ENCODE measurements at regions not wholly inside any gene's neighbourhood (a gene's known extent, or its start where the extent isn't known, plus 50 kb on each side); places are given as distances from the start of the nearest gene placed in this dataset.

DNA sequence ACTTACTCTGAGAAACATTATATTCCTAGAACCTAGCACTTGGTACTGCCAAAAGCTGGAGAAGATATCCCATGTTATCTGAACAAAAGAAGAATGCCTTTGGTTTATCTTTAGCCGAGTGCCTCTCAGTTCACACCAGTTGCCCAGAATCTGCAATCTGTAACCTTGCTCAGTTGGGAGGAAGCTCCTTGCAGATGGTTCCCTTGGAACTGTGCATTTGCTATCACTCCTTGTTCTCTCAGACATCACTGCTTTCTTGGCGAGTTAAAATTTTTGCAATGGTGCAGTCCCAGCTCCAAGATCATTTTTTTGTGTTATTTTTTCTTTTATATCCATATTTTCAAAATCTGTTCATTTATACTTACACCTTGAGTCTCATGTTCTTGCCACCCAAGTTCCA lies 446.5 kb downstream of the KCNJ2 start:
- TF ChIP-seq PAX5 (IDR thresholded peaks at IDR 0.05; ENCODE audit: insufficient read depth, low read length, severe bottlenecking) = no peak
- TF ChIP-seq POU2F2 (IDR thresholded peaks at IDR 0.05; ENCODE audit: low read depth, low read length) = no peak
- FAIRE-seq (no peak), DNase-seq (ENCODE audit: insufficient read length, low spot score) (no peak)

DNA sequence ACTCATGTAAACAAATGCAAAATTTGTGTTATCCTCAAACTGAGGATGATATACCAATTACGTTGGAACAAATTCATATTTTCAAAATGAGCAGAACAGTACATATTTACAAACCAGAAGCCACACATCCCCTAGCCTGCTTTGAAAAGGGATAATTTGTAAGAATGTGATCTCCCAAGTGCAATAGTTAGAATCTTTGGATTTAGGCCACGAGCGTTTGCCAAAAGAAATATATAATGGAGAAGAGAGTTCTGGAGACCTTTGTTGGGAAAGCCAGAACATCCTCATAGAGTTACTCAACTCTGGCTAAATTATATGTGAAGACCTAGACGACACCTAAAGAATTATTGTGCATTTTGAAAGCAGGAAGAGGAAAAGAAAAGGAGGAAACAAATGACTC lies 449.3 kb downstream of the KCNJ2 start:
- no peak for DNase-seq (ENCODE audit: insufficient read length, low spot score)
- no peak for TF ChIP-seq POLR2AphosphoS5 (IDR thresholded peaks at IDR 0.05; ENCODE audit: low read depth, low read length)
- TF ChIP-seq POLR2A (IDR thresholded peaks at IDR 0.05; ENCODE audit: low read depth, low read length) = no peak
- no peak for TF ChIP-seq PAX5 (IDR thresholded peaks at IDR 0.05; ENCODE audit: insufficient read depth, low read length, severe bottlenecking)
- TF ChIP-seq TAF1 (IDR thresholded peaks at IDR 0.05; ENCODE audit: low read depth, low read length) = no peak
- no peak for TF ChIP-seq POU2F2 (IDR thresholded peaks at IDR 0.05; ENCODE audit: low read depth, low read length)
- TF ChIP-seq SPI1 (IDR thresholded peaks at IDR 0.05; ENCODE audit: low read depth, low read length) = no peak
- FAIRE-seq = no peak

- TF ChIP-seq TAF1 (IDR thresholded peaks at IDR 0.05; ENCODE audit: low read depth, low read length) (no peak), PAX5 (IDR thresholded peaks at IDR 0.05; ENCODE audit: insufficient read depth, low read length, severe bottlenecking) (no peak), POU2F2 (IDR thresholded peaks at IDR 0.05; ENCODE audit: low read depth, low read length) (no peak), POLR2AphosphoS5 (IDR thresholded peaks at IDR 0.05; ENCODE audit: low read depth, low read length) (no peak), SPI1 (IDR thresholded peaks at IDR 0.05; ENCODE audit: low read depth, low read length) (no peak), POLR2A (IDR thresholded peaks at IDR 0.05; ENCODE audit: low read depth, low read length) (no peak)
- DNase-seq (ENCODE audit: insufficient read length, low spot score) (no peak), FAIRE-seq (no peak)
These were observed 452.2 kb downstream of the KCNJ2 start for GRCh38 chr17:70621566-70621965.

- no peak for FAIRE-seq
- TF ChIP-seq POLR2A (IDR thresholded peaks at IDR 0.05; ENCODE audit: low read depth, low read length) (no peak), SPI1 (IDR thresholded peaks at IDR 0.05; ENCODE audit: low read depth, low read length) (peak; percentile 39; the same call in 1 of the 2 replicates), PAX5 (IDR thresholded peaks at IDR 0.05; ENCODE audit: insufficient read depth, low read length, severe bottlenecking) (no peak)
These were observed 453.3 kb downstream of the KCNJ2 start for GRCh38 chr17:70622368-70623260.

GRCh38 chr17:70624211-70624610 lies 454.9 kb downstream of the KCNJ2 start:
- FAIRE-seq = no peak
- TF ChIP-seq POLR2AphosphoS5 (IDR thresholded peaks at IDR 0.05; ENCODE audit: low read depth, low read length) (no peak), SPI1 (IDR thresholded peaks at IDR 0.05; ENCODE audit: low read depth, low read length) (peak; percentile 71), PAX5 (IDR thresholded peaks at IDR 0.05; ENCODE audit: insufficient read depth, low read length, severe bottlenecking) (no peak)

More at GRCh38 chr17:70622368-70623260, 453.3 kb downstream of the KCNJ2 start:
- DNase-seq (ENCODE audit: insufficient read length, low spot score) = no peak

DNA sequence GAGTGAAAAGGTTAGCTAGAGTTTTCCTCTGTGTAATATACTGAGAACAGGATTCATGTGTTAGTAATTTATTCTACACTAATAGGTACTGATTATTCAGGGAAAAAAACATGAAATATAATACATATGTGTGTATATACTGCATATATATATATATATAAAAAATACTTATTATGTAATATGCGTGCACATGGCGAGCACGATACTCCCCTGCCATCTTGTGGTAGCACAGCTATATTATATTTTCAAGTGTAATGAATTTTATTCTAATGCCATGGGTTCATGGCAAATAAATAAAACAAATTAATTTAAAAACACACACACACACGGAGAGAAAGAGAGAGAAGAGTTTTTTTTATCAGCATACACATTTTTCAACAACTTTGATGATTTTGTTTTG lies 460.6 kb downstream of the KCNJ2 start:
- no peak for TF ChIP-seq POU2F2 (IDR thresholded peaks at IDR 0.05; ENCODE audit: low read depth, low read length)
- TF ChIP-seq POLR2AphosphoS5 (IDR thresholded peaks at IDR 0.05; ENCODE audit: low read depth, low read length) = no peak
- no peak for TF ChIP-seq POLR2A (IDR thresholded peaks at IDR 0.05; ENCODE audit: low read depth, low read length)
- TF ChIP-seq PAX5 (IDR thresholded peaks at IDR 0.05; ENCODE audit: insufficient read depth, low read length, severe bottlenecking) = no peak
- DNase-seq (ENCODE audit: insufficient read length, low spot score) (no peak), FAIRE-seq (no peak)

More at GRCh38 chr17:70624211-70624610, 454.9 kb downstream of the KCNJ2 start:
- DNase-seq (ENCODE audit: insufficient read length, low spot score) = no peak

GRCh38 chr17:70636517-70637133 lies 467.3 kb downstream of the KCNJ2 start:
- DNase-seq (ENCODE audit: insufficient read length, low spot score) = no peak
- TF ChIP-seq POLR2AphosphoS5 (IDR thresholded peaks at IDR 0.05; ENCODE audit: low read depth, low read length) = no peak
- TF ChIP-seq SPI1 (IDR thresholded peaks at IDR 0.05; ENCODE audit: low read depth, low read length) = no peak
- TF ChIP-seq PAX5 (IDR thresholded peaks at IDR 0.05; ENCODE audit: insufficient read depth, low read length, severe bottlenecking) = no peak
- no peak for TF ChIP-seq TAF1 (IDR thresholded peaks at IDR 0.05; ENCODE audit: low read depth, low read length)
- no peak for TF ChIP-seq POLR2A (IDR thresholded peaks at IDR 0.05; ENCODE audit: low read depth, low read length)
- no peak for TF ChIP-seq POU2F2 (IDR thresholded peaks at IDR 0.05; ENCODE audit: low read depth, low read length)
- no peak for FAIRE-seq

DNA sequence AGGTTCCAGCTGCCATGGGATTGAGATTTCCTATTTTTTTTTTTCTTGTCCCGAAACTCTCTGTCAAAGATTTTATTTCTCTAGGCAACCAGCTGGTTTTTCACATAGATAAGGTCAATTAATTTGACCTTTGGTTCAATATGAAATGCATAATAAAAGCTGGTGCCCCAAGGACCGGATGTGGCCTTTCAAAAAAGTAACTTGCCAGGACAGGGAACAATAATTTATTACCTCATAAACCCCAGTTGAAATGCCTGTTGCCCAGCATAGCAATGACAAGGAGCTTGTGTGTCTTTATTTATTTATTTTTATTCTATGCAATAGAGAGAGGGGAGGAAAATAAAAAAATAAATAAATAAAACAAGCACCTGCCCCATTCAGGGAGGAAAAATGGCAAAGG lies 472.7 kb downstream of the KCNJ2 start:
- no peak for FAIRE-seq
- DNase-seq (ENCODE audit: insufficient read length, low spot score) = no peak
- TF ChIP-seq POLR2A (IDR thresholded peaks at IDR 0.05; ENCODE audit: low read depth, low read length) (no peak), TAF1 (IDR thresholded peaks at IDR 0.05; ENCODE audit: low read depth, low read length) (no peak), POU2F2 (IDR thresholded peaks at IDR 0.05; ENCODE audit: low read depth, low read length) (no peak), PAX5 (IDR thresholded peaks at IDR 0.05; ENCODE audit: insufficient read depth, low read length, severe bottlenecking) (no peak), POLR2AphosphoS5 (IDR thresholded peaks at IDR 0.05; ENCODE audit: low read depth, low read length) (no peak), SPI1 (IDR thresholded peaks at IDR 0.05; ENCODE audit: low read depth, low read length) (no peak)

DNA sequence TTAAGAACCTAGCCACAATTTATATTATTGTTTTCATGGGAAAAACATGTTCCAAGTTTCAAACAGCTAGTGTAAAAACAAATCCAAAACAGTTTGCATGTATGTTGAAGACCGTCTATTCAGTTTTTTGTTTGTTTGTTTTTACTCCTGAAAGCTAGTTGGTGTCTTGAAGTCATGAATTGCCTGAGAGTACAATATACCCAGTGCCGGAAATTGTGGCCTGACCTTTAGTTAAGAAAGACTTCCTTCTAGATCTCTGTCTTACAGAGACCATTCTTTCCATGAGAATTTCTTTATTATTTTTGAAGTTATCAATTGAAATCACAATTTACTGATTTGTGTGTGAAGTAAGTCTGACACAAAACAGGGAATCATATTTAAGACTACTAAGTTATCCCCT lies 474.8 kb downstream of the KCNJ2 start:
- DNase-seq (ENCODE audit: insufficient read length, low spot score) (no peak), FAIRE-seq (no peak)
- TF ChIP-seq POLR2A (IDR thresholded peaks at IDR 0.05; ENCODE audit: low read depth, low read length) (no peak), POLR2AphosphoS5 (IDR thresholded peaks at IDR 0.05; ENCODE audit: low read depth, low read length) (no peak), PAX5 (IDR thresholded peaks at IDR 0.05; ENCODE audit: insufficient read depth, low read length, severe bottlenecking) (no peak)

- no peak for TF ChIP-seq POU2F2 (IDR thresholded peaks at IDR 0.05; ENCODE audit: low read depth, low read length)
- no peak for TF ChIP-seq POLR2A (IDR thresholded peaks at IDR 0.05; ENCODE audit: low read depth, low read length)
- no peak for TF ChIP-seq PAX5 (IDR thresholded peaks at IDR 0.05; ENCODE audit: insufficient read depth, low read length, severe bottlenecking)
- no peak for TF ChIP-seq TAF1 (IDR thresholded peaks at IDR 0.05; ENCODE audit: low read depth, low read length)
- no peak for TF ChIP-seq POLR2AphosphoS5 (IDR thresholded peaks at IDR 0.05; ENCODE audit: low read depth, low read length)
- FAIRE-seq = no peak
- no peak for DNase-seq (ENCODE audit: insufficient read length, low spot score)
These were observed 477.3 kb downstream of the KCNJ2 start for GRCh38 chr17:70646673-70647072.
